Liver (tissue), 8 donors: ENCODE measurements at regions not wholly inside any gene's neighbourhood (a gene's known extent, or its start where the extent isn't known, plus 50 kb on each side); places are given as distances from the start of the nearest gene placed in this dataset.

Source experiments
- DNase-seq: peaks from one replicate; pipeline ENCODE4 v3.0.0-alpha.2; 2017; ENCODE audit warnings: low spot score
- H3K27ac ChIP-seq, 2 donors: one replicate each; pipeline ENCODE4 v1.7.0; 2013; ENCODE audit warnings: inconsistent platforms in 2 of 2, low read length in 2 of 2, control low read depth in 1 of 2, low read depth in 1 of 2, mild to moderate bottlenecking in 1 of 2
- H3K27me3 ChIP-seq, 4 donors: one replicate each; pipeline versions ENCODE4 v1.6.1 to v1.7.0; 2013; ENCODE audit warnings: low read length in 3 of 4, inconsistent platforms in 1 of 4, mild to moderate bottlenecking in 1 of 4, moderate library complexity in 1 of 4; ENCODE audit not compliant: control insufficient read depth in 4 of 4, insufficient read depth in 4 of 4
- H3K36me3 ChIP-seq, 4 donors: one replicate each; pipeline versions ENCODE4 v1.6.1 to v1.7.0; 2013; ENCODE audit warnings: low read length in 3 of 4, mild to moderate bottlenecking in 3 of 4, low read depth in 1 of 4, moderate library complexity in 1 of 4; ENCODE audit not compliant: control insufficient read depth in 4 of 4, insufficient read depth in 3 of 4
- H3K4me1 ChIP-seq, 4 donors: one replicate each; pipeline versions ENCODE4 v1.6.1 to v1.7.0; 2013; ENCODE audit warnings: low read length in 3 of 4, mild to moderate bottlenecking in 3 of 4, moderate library complexity in 1 of 4; ENCODE audit not compliant: control insufficient read depth in 4 of 4, insufficient read depth in 4 of 4
- H3K4me3 ChIP-seq, 3 donors: one replicate each; pipeline versions ENCODE4 v1.6.1 to v1.7.0; 2013; ENCODE audit warnings: low read length in 3 of 3, control low read depth in 1 of 3, low read depth in 1 of 3, mild to moderate bottlenecking in 1 of 3
- H3K9ac ChIP-seq, 2 donors: one replicate each; pipeline ENCODE4 v1.7.0; 2013; ENCODE audit warnings: low read length in 2 of 2, mild to moderate bottlenecking in 2 of 2, moderate library complexity in 2 of 2, control low read depth in 1 of 2, low read depth in 1 of 2
- H3K9me3 ChIP-seq, 4 donors: one replicate each; pipeline versions ENCODE4 v1.6.1 to v1.7.0; 2013; ENCODE audit warnings: low read length in 3 of 4; ENCODE audit not compliant: control insufficient read depth in 4 of 4
- CTCF ChIP-seq: fragments of 150-350 bp; IDR thresholded peaks from 2 replicates; pipeline ENCODE4 v1.5.1; 2017; ENCODE audit warnings: improper control_type of control experiment, low read depth, low read length; ENCODE audit not compliant: missing input control
- EGR1 ChIP-seq, 2 donors: IDR thresholded peaks; 2 replicates each; pipeline ENCODE4 v1.6.1; 2016 to 2018; ENCODE audit warnings: antibody characterized with exemption in 2 of 2, low read depth in 2 of 2
- FOXA1 ChIP-seq: IDR thresholded peaks from 2 replicates; pipeline ENCODE4 v1.6.1; 2016; ENCODE audit warnings: antibody characterized with exemption
- FOXA2 ChIP-seq: IDR thresholded peaks from 2 replicates; pipeline ENCODE4 v1.6.1; 2016; ENCODE audit warnings: antibody characterized with exemption
- GABPA ChIP-seq, 2 donors: IDR thresholded peaks in 1 of 2; conservative IDR thresholded peaks in 1 of 2; 2 replicates each; pipeline ENCODE4 v1.6.1; 2016; ENCODE audit warnings: antibody characterized with exemption in 2 of 2, mild to moderate bottlenecking in 1 of 2, moderate library complexity in 1 of 2
- HNF4A ChIP-seq, 2 donors: conservative IDR thresholded peaks; 2 replicates each; pipeline ENCODE4 v1.6.1; 2016; ENCODE audit warnings: antibody characterized with exemption in 2 of 2, mild to moderate bottlenecking in 2 of 2
- HNF4G ChIP-seq: IDR thresholded peaks from 2 replicates; pipeline ENCODE4 v1.6.1; 2016; ENCODE audit warnings: antibody characterized with exemption
- JUND ChIP-seq, 2 donors: IDR thresholded peaks; 2 replicates each; pipeline ENCODE4 v1.6.1; 2016; ENCODE audit warnings: antibody characterized with exemption in 2 of 2
- MAX ChIP-seq: IDR thresholded peaks from 2 replicates; pipeline ENCODE4 v1.6.1; 2016; ENCODE audit warnings: antibody characterized with exemption
- NR2F2 ChIP-seq: IDR thresholded peaks from 2 replicates; pipeline ENCODE4 v1.6.1; 2016; ENCODE audit warnings: antibody characterized with exemption
- RAD21 ChIP-seq, 2 donors: IDR thresholded peaks; 2 replicates each; pipeline ENCODE4 v1.6.1; 2016; ENCODE audit warnings: antibody characterized with exemption in 2 of 2, mild to moderate bottlenecking in 2 of 2
- REST ChIP-seq: IDR thresholded peaks from 2 replicates; pipeline ENCODE4 v1.6.1; 2016; ENCODE audit warnings: antibody characterized with exemption, mild to moderate bottlenecking
- RXRA ChIP-seq, 2 donors: IDR thresholded peaks; 2 replicates each; pipeline ENCODE4 v1.6.1; 2017 to 2018; ENCODE audit warnings: antibody characterized with exemption in 2 of 2, mild to moderate bottlenecking in 1 of 2
- SP1 ChIP-seq: IDR thresholded peaks from 2 replicates; pipeline ENCODE4 v1.6.1; 2018; ENCODE audit warnings: antibody characterized with exemption, mild to moderate bottlenecking
- YY1 ChIP-seq: IDR thresholded peaks from 2 replicates; pipeline ENCODE4 v1.6.1; 2016; ENCODE audit warnings: antibody characterized with exemption, mild to moderate bottlenecking
- WGBS: extraction: QIAGEN DNeasy Blood & Tissue Kit; methylation state at CpG from one replicate; pipeline ENCODE4 v1.1.7; 2013; 5-methylcytosine and 5-hydroxymethylcytosine counted together
- TF ChIP-seq, protein P1 (sequence below): IDR thresholded peaks from 2 replicates; pipeline ENCODE4 v1.6.1; 2016; ENCODE audit warnings: antibody characterized with exemption
- TF ChIP-seq, protein P2 (sequence below): IDR thresholded peaks from 2 replicates; pipeline ENCODE4 v1.6.1; 2016; ENCODE audit warnings: antibody characterized with exemption
- donor health status: healthy.
- donor health status: healthy.
- donor health status: healthy.
- donor health status: healthy.
- donor health status: healthy.

GRCh38 chr10:131667047-131667446 lies 233.8 kb upstream of the PPP2R2D start:
- no peak for TF ChIP-seq NR2F2
- no peak for TF ChIP-seq JUND (IDR thresholded peaks at IDR 0.05)
- TF ChIP-seq SP1: no peak
- TF ChIP-seq GABPA (IDR thresholded peaks at IDR 0.05 in 1 of 2, conservative IDR thresholded peaks at IDR 0.05 in 1 of 2): no peak
- no peak for TF ChIP-seq HNF4G
- TF ChIP-seq MAX: no peak
- TF ChIP-seq FOXA1: no peak
- no peak for TF ChIP-seq RAD21 (IDR thresholded peaks at IDR 0.05)
- no peak for TF ChIP-seq RXRA (IDR thresholded peaks at IDR 0.05)
- H3K27ac ChIP-seq: no peak overlapping the region
- H3K4me1 ChIP-seq: no peaks in the 10 kb centered on the region
- 77% methylated on average over 4 of the region's 4 CpGs for WGBS
- no peak overlapping the region for H3K4me3 ChIP-seq
- H3K9ac ChIP-seq: no peak overlapping the region
- peaks cover 0 to 9% (median 0%) of the 10 kb centered on the region in 4 donors for H3K9me3 ChIP-seq
- H3K36me3 ChIP-seq: no peaks in the 10 kb centered on the region
- H3K27me3 ChIP-seq: no peaks in the 10 kb centered on the region
- no peak for DNase-seq

GRCh38 chr10:131667561-131667960 lies 233.2 kb upstream of the PPP2R2D start:
- no peaks in the 10 kb centered on the region for H3K4me1 ChIP-seq
- WGBS: 87% methylated on average over 7 of the region's 7 CpGs
- no peak for TF ChIP-seq GABPA (IDR thresholded peaks at IDR 0.05 in 1 of 2, conservative IDR thresholded peaks at IDR 0.05 in 1 of 2)
- no peak for TF ChIP-seq NR2F2
- TF ChIP-seq, protein P1, sequence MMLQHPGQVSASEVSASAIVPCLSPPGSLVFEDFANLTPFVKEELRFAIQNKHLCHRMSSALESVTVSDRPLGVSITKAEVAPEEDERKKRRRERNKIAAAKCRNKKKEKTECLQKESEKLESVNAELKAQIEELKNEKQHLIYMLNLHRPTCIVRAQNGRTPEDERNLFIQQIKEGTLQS: no peak
- TF ChIP-seq HNF4A (conservative IDR thresholded peaks at IDR 0.05): no peak
- TF ChIP-seq HNF4G: no peak
- no peak for TF ChIP-seq RXRA (IDR thresholded peaks at IDR 0.05)
- no peak for TF ChIP-seq MAX
- TF ChIP-seq, protein P2, sequence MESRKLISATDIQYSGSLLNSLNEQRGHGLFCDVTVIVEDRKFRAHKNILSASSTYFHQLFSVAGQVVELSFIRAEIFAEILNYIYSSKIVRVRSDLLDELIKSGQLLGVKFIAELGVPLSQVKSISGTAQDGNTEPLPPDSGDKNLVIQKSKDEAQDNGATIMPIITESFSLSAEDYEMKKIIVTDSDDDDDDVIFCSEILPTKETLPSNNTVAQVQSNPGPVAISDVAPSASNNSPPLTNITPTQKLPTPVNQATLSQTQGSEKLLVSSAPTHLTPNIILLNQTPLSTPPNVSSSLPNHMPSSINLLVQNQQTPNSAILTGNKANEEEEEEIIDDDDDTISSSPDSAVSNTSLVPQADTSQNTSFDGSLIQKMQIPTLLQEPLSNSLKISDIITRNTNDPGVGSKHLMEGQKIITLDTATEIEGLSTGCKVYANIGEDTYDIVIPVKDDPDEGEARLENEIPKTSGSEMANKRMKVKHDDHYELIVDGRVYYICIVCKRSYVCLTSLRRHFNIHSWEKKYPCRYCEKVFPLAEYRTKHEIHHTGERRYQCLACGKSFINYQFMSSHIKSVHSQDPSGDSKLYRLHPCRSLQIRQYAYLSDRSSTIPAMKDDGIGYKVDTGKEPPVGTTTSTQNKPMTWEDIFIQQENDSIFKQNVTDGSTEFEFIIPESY: no peak
- no peak for TF ChIP-seq JUND (IDR thresholded peaks at IDR 0.05)
- no peak overlapping the region for H3K9ac ChIP-seq
- no peaks in the 10 kb centered on the region for H3K27me3 ChIP-seq
- no peak for DNase-seq
- no peak overlapping the region for H3K27ac ChIP-seq
- no peaks in the 10 kb centered on the region for H3K36me3 ChIP-seq
- H3K4me3 ChIP-seq: no peak overlapping the region
- H3K9me3 ChIP-seq: peaks cover 0 to 10% (median 0%) of the 10 kb centered on the region in 4 donors

- no peaks in the 10 kb centered on the region for H3K4me1 ChIP-seq
- H3K9me3 ChIP-seq: peaks cover 0 to 13% (median 0%) of the 10 kb centered on the region in 4 donors
- WGBS: 55% methylated on average over 7 of the region's 7 CpGs
- H3K36me3 ChIP-seq: no peaks in the 10 kb centered on the region
- TF ChIP-seq RXRA (IDR thresholded peaks at IDR 0.05) (no peak), MAX (no peak), RAD21 (IDR thresholded peaks at IDR 0.05) (no peak), HNF4A (conservative IDR thresholded peaks at IDR 0.05) (no peak), FOXA1 (no peak), HNF4G (no peak), REST (no peak), YY1 (no peak), FOXA2 (no peak), EGR1 (IDR thresholded peaks at IDR 0.05; ENCODE audit: low read depth in 2 of 2) (no peak), GABPA (IDR thresholded peaks at IDR 0.05 in 1 of 2, conservative IDR thresholded peaks at IDR 0.05 in 1 of 2) (no peak), JUND (IDR thresholded peaks at IDR 0.05) (no peak), CTCF (no peak), SP1 (no peak)
- no peak for DNase-seq
- no peak overlapping the region for H3K9ac ChIP-seq
- H3K27ac ChIP-seq: no peak overlapping the region
- H3K4me3 ChIP-seq: no peak overlapping the region
- H3K27me3 ChIP-seq: no peaks in the 10 kb centered on the region
These were observed 231.9 kb upstream of the PPP2R2D start for GRCh38 chr10:131668903-131669302.
